22Rv1 (cell line): ENCODE measurements at regions not wholly inside any gene's neighbourhood (a gene's known extent, or its start where the extent isn't known, plus 50 kb on each side); places are given as distances from the start of the nearest gene placed in this dataset.

Source experiments
- H3K27ac ChIP-seq: fragments of 450-650 bp; 2 replicates; pipeline ENCODE4 v1.5.1; 2017
- ZFX ChIP-seq: fragments of 450-650 bp; IDR thresholded peaks from 2 replicates; pipeline ENCODE4 v1.6.1; 2017; ENCODE audit warnings: antibody characterized with exemption, borderline replicate concordance
- TF ChIP-seq, protein P1 (sequence below): fragments of 450-650 bp; IDR thresholded peaks from 2 replicates; pipeline ENCODE4 v1.5.1; 2017; ENCODE audit warnings: mild to moderate bottlenecking

DNA sequence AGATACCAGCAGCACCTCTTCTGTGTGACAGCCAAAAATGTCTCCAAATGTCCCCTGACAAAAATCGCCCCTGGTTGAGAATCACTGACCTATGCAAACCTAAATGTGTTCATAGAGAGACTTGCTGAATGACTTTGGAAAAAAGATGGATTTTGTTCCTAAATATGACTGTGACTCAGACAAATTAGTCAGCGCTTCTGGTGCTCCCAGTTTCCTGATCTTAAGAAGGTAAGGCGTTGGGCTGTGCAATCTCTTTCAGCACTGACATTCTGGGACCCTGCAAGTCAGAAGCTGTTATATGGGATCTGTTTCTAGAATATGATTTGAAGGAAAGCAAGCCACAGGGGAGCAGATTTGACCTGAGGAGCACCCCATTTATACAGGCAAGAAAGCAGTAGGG lies 90.6 kb upstream of the PWP1 start:
- TF ChIP-seq ZFX, result no peak
- TF ChIP-seq, protein P1, sequence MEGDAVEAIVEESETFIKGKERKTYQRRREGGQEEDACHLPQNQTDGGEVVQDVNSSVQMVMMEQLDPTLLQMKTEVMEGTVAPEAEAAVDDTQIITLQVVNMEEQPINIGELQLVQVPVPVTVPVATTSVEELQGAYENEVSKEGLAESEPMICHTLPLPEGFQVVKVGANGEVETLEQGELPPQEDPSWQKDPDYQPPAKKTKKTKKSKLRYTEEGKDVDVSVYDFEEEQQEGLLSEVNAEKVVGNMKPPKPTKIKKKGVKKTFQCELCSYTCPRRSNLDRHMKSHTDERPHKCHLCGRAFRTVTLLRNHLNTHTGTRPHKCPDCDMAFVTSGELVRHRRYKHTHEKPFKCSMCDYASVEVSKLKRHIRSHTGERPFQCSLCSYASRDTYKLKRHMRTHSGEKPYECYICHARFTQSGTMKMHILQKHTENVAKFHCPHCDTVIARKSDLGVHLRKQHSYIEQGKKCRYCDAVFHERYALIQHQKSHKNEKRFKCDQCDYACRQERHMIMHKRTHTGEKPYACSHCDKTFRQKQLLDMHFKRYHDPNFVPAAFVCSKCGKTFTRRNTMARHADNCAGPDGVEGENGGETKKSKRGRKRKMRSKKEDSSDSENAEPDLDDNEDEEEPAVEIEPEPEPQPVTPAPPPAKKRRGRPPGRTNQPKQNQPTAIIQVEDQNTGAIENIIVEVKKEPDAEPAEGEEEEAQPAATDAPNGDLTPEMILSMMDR, result no peak
- H3K27ac ChIP-seq, result no peak overlapping the region

DNA sequence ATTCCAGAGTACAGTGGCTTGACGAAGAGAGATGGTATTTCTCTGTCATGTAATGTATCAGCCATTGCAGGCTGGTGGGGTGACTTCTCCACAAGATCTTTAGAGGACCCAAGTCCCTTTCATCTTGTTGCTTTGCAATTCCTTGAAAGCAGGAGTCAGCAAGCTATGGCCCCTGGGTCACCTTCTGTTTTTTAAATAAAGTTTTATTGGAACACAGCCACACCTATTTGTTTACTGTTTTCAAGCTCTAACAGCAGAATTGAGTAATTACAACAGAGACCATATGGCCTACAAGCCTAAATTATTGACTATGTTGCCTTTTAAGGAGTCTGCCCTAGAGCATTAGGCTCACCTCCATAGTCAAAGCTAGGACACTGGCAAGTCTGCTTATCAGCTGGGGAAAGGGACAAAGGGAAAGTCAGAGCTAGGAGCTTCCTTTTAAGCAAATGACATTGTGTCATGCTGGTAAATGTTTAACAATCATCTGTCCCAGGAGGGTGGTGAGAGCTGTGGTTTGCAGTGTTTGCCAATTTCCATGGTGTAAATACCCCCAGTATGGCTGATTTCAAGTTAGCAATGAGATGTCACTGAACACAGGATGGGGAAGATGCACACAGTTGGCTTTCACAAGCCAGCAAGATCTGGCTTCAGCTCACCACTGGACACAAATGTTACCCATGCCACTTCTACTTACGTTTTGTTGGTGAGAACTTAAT lies 87.7 kb upstream of the PWP1 start:
- TF ChIP-seq ZFX, result no peak
- TF ChIP-seq, protein P1, result no peak
- H3K27ac ChIP-seq, result no peak overlapping the region

DNA sequence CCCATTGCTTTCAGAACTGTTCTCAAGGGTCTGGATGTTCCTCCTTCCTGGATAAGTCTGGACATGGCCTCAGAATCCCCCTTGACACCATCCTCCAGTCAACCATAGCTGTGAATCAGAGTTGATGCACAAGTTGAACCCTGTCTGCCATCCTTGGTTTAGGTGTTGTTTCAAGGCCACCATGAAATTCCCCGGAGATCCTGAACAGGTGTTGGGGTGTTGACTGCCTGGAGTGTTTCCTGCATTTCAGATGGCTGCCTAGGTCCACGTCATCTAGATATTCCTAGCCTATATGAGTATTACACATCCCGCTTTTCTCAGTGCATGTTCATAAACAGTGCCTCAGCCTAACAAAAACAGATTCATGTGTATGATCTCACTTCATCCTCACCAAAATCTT lies 86.7 kb upstream of the PWP1 start:
- no peak for TF ChIP-seq ZFX
- TF ChIP-seq, protein P1, result no peak
- no peak overlapping the region for H3K27ac ChIP-seq

DNA sequence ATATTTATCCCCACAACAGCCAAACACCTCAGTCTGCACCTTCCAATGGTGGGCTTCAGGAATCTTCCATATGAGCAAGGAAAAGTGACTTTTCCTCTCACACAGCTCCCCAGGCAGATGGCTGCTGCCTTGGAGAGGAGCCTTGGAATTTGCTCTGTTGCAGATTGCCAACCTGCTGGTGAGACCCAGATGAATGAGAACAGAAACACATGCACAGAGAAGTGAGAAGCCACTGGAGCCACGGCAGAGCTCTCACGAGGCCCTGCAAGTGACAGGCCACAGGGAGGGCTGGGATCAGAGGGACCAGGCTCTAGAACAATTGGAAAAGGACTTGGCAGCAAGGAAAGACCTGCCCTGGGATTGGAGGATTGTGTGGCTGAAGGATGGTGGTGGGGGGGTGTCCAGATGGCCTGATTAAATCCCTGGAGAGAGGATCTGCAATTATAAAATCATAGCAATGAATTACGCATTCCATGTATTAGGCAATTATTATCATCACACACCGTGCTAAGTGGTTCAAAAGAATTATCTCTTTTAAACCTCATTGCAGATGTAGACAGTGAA lies 84.9 kb upstream of the PWP1 start:
- TF ChIP-seq ZFX, result no peak
- TF ChIP-seq, protein P1, result no peak

DNA sequence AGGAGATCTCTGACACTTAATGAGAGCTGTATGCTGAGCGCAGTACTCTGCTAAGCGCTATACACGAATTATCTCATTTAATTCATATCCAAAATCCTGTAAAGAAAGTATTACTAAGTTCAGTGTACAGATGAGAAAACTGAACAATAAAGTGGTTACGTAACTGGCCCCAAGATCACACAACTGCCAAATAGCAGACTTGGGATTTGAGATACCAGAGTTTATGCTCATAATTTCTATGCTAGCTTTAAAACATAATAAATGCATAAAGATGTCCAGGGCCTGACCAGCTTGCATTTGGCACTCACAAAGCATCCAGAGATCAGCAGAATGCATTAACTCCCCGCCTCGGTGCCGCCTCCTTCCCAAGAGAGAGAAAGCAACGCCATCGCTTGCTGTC lies 83.2 kb upstream of the PWP1 start:
- TF ChIP-seq ZFX, result no peak
- TF ChIP-seq, protein P1, result no peak
- no peak overlapping the region for H3K27ac ChIP-seq

More for the DNA sequence above, 84.9 kb upstream of the PWP1 start:
- no peak overlapping the region for H3K27ac ChIP-seq

DNA sequence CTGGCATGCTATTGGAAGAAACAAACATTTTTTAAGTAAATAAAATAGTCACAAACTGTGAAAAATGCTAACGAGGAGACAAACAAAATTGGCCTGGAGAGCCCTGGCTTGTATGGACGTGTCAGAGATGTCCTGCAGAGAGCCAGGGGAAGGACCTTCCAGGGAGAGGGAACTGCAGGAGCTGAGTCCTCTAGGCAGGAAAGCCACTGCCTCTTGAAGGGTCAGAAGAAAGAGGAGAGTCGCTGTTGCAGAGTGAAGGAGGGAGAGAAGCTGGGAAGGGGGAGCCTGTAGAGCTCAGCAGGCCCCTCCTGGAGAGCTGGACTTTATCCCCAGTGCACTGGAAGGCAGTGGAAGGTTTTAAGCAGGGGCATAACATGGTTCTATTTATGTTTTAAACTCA lies 80.3 kb upstream of the PWP1 start:
- TF ChIP-seq ZFX, result no peak
- TF ChIP-seq, protein P1, result no peak
- H3K27ac ChIP-seq, result no peak overlapping the region
